BLaER1 (cell line): ENCODE measurements at regions not wholly inside any gene's neighbourhood (a gene's known extent, or its start where the extent isn't known, plus 50 kb on each side); places are given as distances from the start of the nearest gene placed in this dataset.

Source experiments
- H3K27ac ChIP-seq: shearing (Covaris generic); formaldehyde crosslinking; 2 replicates; pipeline ENCODE4 v1.8.1; 2022
- H3K27me3 ChIP-seq: shearing (Covaris generic); formaldehyde crosslinking; 2 replicates; pipeline ENCODE4 v1.8.1; 2022
- H3K36me3 ChIP-seq: shearing (Covaris generic); formaldehyde crosslinking; 2 replicates; pipeline ENCODE4 v1.8.1; 2022
- H3K4me1 ChIP-seq: shearing (Covaris generic); formaldehyde crosslinking; 2 replicates; pipeline ENCODE4 v1.8.1; 2022
- H3K4me2 ChIP-seq: shearing (Covaris generic); formaldehyde crosslinking; 2 replicates; pipeline ENCODE4 v1.8.1; 2022
- H3K4me3 ChIP-seq: shearing (Covaris generic); formaldehyde crosslinking; 2 replicates; pipeline ENCODE4 v1.8.1; 2022
- H3K9ac ChIP-seq: shearing (Covaris generic); formaldehyde crosslinking; 2 replicates; pipeline ENCODE4 v1.8.1; 2022
- H3K9me3 ChIP-seq: shearing (Covaris generic); formaldehyde crosslinking; 2 replicates; pipeline ENCODE4 v1.8.1; 2022
- H4K20me1 ChIP-seq: shearing (Covaris generic); formaldehyde crosslinking; 2 replicates; pipeline ENCODE4 v1.8.1; 2022
- Cebpa-rat ChIP-seq: shearing (Covaris generic); IDR thresholded peaks from 2 replicates; pipeline ENCODE4 v1.8.1; 2022

- Histone ChIP-seq H3K27ac (no peak overlapping the region), H3K4me2 (no peak overlapping the region), H3K27me3 (no peaks in the 10 kb centered on the region), H3K4me3 (no peak overlapping the region), H3K9ac (no peak overlapping the region), H3K9me3 (no peaks in the 10 kb centered on the region), H3K36me3 (no peaks in the 10 kb centered on the region), H4K20me1 (no peaks in the 10 kb centered on the region), H3K4me1 (no peaks in the 10 kb centered on the region)
- TF ChIP-seq Cebpa-rat = no peak
Measured at GRCh38 chr5:26645659-26646058, 392.7 kb downstream of the CDH9 start.

GRCh38 chr5:26641492-26641891, 396.9 kb downstream of the CDH9 start:
- H3K9ac ChIP-seq = no peak overlapping the region
- TF ChIP-seq Cebpa-rat = no peak
- no peak overlapping the region for H3K4me3 ChIP-seq
- H4K20me1 ChIP-seq = no peaks in the 10 kb centered on the region
- no peaks in the 10 kb centered on the region for H3K4me1 ChIP-seq
- H3K36me3 ChIP-seq = no peaks in the 10 kb centered on the region
- H3K4me2 ChIP-seq = no peak overlapping the region
- H3K27ac ChIP-seq = no peak overlapping the region
- no peaks in the 10 kb centered on the region for H3K9me3 ChIP-seq
- H3K27me3 ChIP-seq = no peaks in the 10 kb centered on the region

- no peak overlapping the region for H3K27ac ChIP-seq
- H3K9me3 ChIP-seq = no peaks in the 10 kb centered on the region
- H3K27me3 ChIP-seq = no peaks in the 10 kb centered on the region
- no peaks in the 10 kb centered on the region for H3K4me1 ChIP-seq
- TF ChIP-seq Cebpa-rat = no peak
- no peaks in the 10 kb centered on the region for H4K20me1 ChIP-seq
- no peaks in the 10 kb centered on the region for H3K36me3 ChIP-seq
- no peak overlapping the region for H3K9ac ChIP-seq
- H3K4me3 ChIP-seq = no peak overlapping the region
- H3K4me2 ChIP-seq = no peak overlapping the region
Measured at GRCh38 chr5:26625099-26625498, 413.3 kb downstream of the CDH9 start.

- H4K20me1 ChIP-seq = no peaks in the 10 kb centered on the region
- H3K27me3 ChIP-seq = no peaks in the 10 kb centered on the region
- no peak for TF ChIP-seq Cebpa-rat
- H3K4me3 ChIP-seq = no peak overlapping the region
- no peaks in the 10 kb centered on the region for H3K9me3 ChIP-seq
- H3K27ac ChIP-seq = no peak overlapping the region
- no peaks in the 10 kb centered on the region for H3K36me3 ChIP-seq
- no peak overlapping the region for H3K9ac ChIP-seq
- no peaks in the 10 kb centered on the region for H3K4me1 ChIP-seq
- no peak overlapping the region for H3K4me2 ChIP-seq
Measured at GRCh38 chr5:26622947-26623346, 415.4 kb downstream of the CDH9 start.

GRCh38 chr5:26610577-26610976, 427.8 kb downstream of the CDH9 start:
- no peak overlapping the region for H3K9ac ChIP-seq
- H4K20me1 ChIP-seq = no peaks in the 10 kb centered on the region
- no peak overlapping the region for H3K4me3 ChIP-seq
- H3K27me3 ChIP-seq = no peaks in the 10 kb centered on the region
- H3K27ac ChIP-seq = no peak overlapping the region
- no peak overlapping the region for H3K4me2 ChIP-seq
- no peaks in the 10 kb centered on the region for H3K9me3 ChIP-seq
- H3K36me3 ChIP-seq = no peaks in the 10 kb centered on the region
- H3K4me1 ChIP-seq = no peaks in the 10 kb centered on the region
- no peak for TF ChIP-seq Cebpa-rat

- Histone ChIP-seq H3K4me2 (no peak overlapping the region), H3K36me3 (no peaks in the 10 kb centered on the region), H3K4me1 (no peaks in the 10 kb centered on the region), H3K9ac (no peak overlapping the region), H3K27ac (no peak overlapping the region), H3K4me3 (no peak overlapping the region), H4K20me1 (no peaks in the 10 kb centered on the region), H3K9me3 (no peaks in the 10 kb centered on the region), H3K27me3 (no peaks in the 10 kb centered on the region)
- TF ChIP-seq Cebpa-rat = no peak
Measured at GRCh38 chr5:26601563-26601962, 436.8 kb downstream of the CDH9 start.

GRCh38 chr5:26582350-26583045, 455.9 kb downstream of the CDH9 start:
- H3K9ac ChIP-seq = no peak overlapping the region
- no peaks in the 10 kb centered on the region for H3K9me3 ChIP-seq
- no peaks in the 10 kb centered on the region for H3K27me3 ChIP-seq
- no peak overlapping the region for H3K4me3 ChIP-seq
- TF ChIP-seq Cebpa-rat = no peak
- no peaks in the 10 kb centered on the region for H3K36me3 ChIP-seq
- no peaks in the 10 kb centered on the region for H3K4me1 ChIP-seq
- H3K4me2 ChIP-seq = no peak overlapping the region
- no peaks in the 10 kb centered on the region for H4K20me1 ChIP-seq
- H3K27ac ChIP-seq = no peak overlapping the region

GRCh38 chr5:26579712-26580111, 458.7 kb downstream of the CDH9 start:
- Histone ChIP-seq H3K4me2 (no peak overlapping the region), H3K27me3 (no peaks in the 10 kb centered on the region), H3K9me3 (no peaks in the 10 kb centered on the region), H3K4me1 (no peaks in the 10 kb centered on the region), H3K27ac (no peak overlapping the region), H3K9ac (no peak overlapping the region), H3K4me3 (no peak overlapping the region), H4K20me1 (no peaks in the 10 kb centered on the region), H3K36me3 (no peaks in the 10 kb centered on the region)
- no peak for TF ChIP-seq Cebpa-rat

GRCh38 chr5:26578002-26578401, 460.4 kb downstream of the CDH9 start:
- Histone ChIP-seq H3K27ac (no peak overlapping the region), H3K4me1 (no peaks in the 10 kb centered on the region), H3K9ac (no peak overlapping the region), H3K4me3 (no peak overlapping the region), H3K27me3 (no peaks in the 10 kb centered on the region), H3K4me2 (no peak overlapping the region), H3K9me3 (no peaks in the 10 kb centered on the region), H3K36me3 (no peaks in the 10 kb centered on the region), H4K20me1 (no peaks in the 10 kb centered on the region)
- TF ChIP-seq Cebpa-rat = no peak

GRCh38 chr5:26572480-26572879, 465.9 kb downstream of the CDH9 start:
- H3K4me1 ChIP-seq = peaks cover 6% of the 10 kb centered on the region; the same call in 1 of the 2 replicates
- no peak overlapping the region for H3K27ac ChIP-seq
- H4K20me1 ChIP-seq = no peaks in the 10 kb centered on the region
- no peak overlapping the region for H3K4me2 ChIP-seq
- no peak for TF ChIP-seq Cebpa-rat
- no peak overlapping the region for H3K9ac ChIP-seq
- no peaks in the 10 kb centered on the region for H3K36me3 ChIP-seq
- no peak overlapping the region for H3K4me3 ChIP-seq
- no peaks in the 10 kb centered on the region for H3K27me3 ChIP-seq
- peaks cover 18% of the 10 kb centered on the region for H3K9me3 ChIP-seq

GRCh38 chr5:26569929-26570258, 468.5 kb downstream of the CDH9 start:
- Histone ChIP-seq H3K4me1 (peaks cover 6% of the 10 kb centered on the region; the same call in 1 of the 2 replicates), H3K9ac (no peak overlapping the region), H3K27ac (no peak overlapping the region), H3K9me3 (peaks cover 25% of the 10 kb centered on the region), H3K4me3 (no peak overlapping the region), H3K36me3 (no peaks in the 10 kb centered on the region), H3K4me2 (no peak overlapping the region), H3K27me3 (no peaks in the 10 kb centered on the region), H4K20me1 (no peaks in the 10 kb centered on the region)
- no peak for TF ChIP-seq Cebpa-rat
